ENCODE measurements at regions not wholly inside any gene's neighbourhood (a gene's known extent, or its start where the extent isn't known, plus 50 kb on each side); places are given as distances from the start of the nearest gene placed in this dataset.
"Not testable (repeated sequence)": the region's sequence is repeated elsewhere in the genome, so short reads cannot be mapped to it uniquely, and the experiment has no call there.

DNA sequence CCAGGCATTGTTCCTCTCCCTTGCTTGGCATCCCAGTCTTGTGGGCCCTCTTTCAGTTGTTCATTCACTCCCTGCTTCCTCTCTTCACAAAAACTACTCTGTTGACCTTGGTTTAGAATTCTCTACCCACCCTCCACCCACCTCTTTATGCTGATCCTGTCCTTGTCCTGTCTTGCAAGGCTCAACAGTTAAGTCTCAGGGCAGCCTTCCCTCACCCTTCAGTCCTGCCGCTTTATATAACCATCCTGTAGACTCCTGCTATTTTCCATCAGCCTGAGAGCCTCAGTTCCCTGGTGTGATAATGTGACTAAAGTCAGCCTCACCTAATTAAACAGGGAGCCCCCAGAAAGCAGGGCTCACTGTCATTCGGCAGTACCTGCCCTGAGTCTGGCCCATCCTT is 1763.0 kb downstream of the SPATA31A7 start:
- H3K27me3 Mint-ChIP-seq (ENCODE audit: low read depth); H3K4me3 Mint-ChIP-seq; H3K9me3 Mint-ChIP-seq (ENCODE audit: insufficient read depth); CTCF ChIA-PET; DNase-seq; H3K36me3 Mint-ChIP-seq (ENCODE audit: low read depth); H3K4me1 Mint-ChIP-seq (ENCODE audit: low read depth); H3K27ac Mint-ChIP-seq; ATAC-seq; POLR2A ChIA-PET: not testable (repeated sequence)
